HCT116 (cell line): ENCODE measurements at regions not wholly inside any gene's neighbourhood (a gene's known extent, or its start where the extent isn't known, plus 50 kb on each side); places are given as distances from the start of the nearest gene placed in this dataset.

ENCODE experiments used
- ATAC-seq: fragments of 200-7000 bp; cut with Tn5 transposase; 2 replicates; pipeline ENCODE4 v1.9.1; 2020; ENCODE audit warnings: mild to moderate bottlenecking, moderate library complexity
- BruUV-seq: library from RNA; stranded (reverse); fragments of 400-500 nt; replicated peaks from 2 replicates; lab custom pipeline; 2021; lab: Mats Ljungman, UMichigan
- CTCF ChIA-PET: fragments of 300-600 bp; sonication (Branson Sonifier 250); formaldehyde crosslinking; loops from one replicate; lab custom pipeline; 2021; ENCODE audit warnings: antibody characterized with exemption; lab: Charles Lee
- POLR2A ChIA-PET: fragments of 300-600, 350-600 bp; sonication (Branson Sonifier 250); formaldehyde crosslinking; loops from one replicate; lab custom pipeline; 2021; ENCODE audit warnings: antibody characterized with exemption; lab: Charles Lee
- RAD21 ChIA-PET, 2 experiments: fragments of 300-600 bp; sonication (Branson Sonifier 250); formaldehyde crosslinking; loops; one replicate each; lab custom pipeline; 2023; ENCODE audit warnings: low total read pairs in 2 of 2; ENCODE audit not compliant: uncharacterized antibody in 2 of 2, unreplicated experiment in 2 of 2, low non-redundant PET in 1 of 2; lab: Charles Lee
- DNase-seq: peaks from one replicate; pipeline ENCODE4 v3.0.0-alpha.2; 2010; ENCODE audit warnings: low read depth, low spot score
- H2AFZ ChIP-seq: fragments of 200-600 bp; shearing (Covaris generic), sonication (generic); 2 replicates; pipeline ENCODE4 v1.6.1; 2017; ENCODE audit warnings: low read depth, mixed run types, mixed read lengths, antibody characterized with exemption, low read length; ENCODE audit not compliant: poor library complexity, severe bottlenecking
- H3K27ac ChIP-seq: 2 replicates; pipeline ENCODE4 v1.5.1; 2012; ENCODE audit warnings: low read depth, low read length
- H3K27me3 ChIP-seq: fragments of 200-600 bp; sonication (generic); 2 replicates; pipeline ENCODE4 v1.6.1; 2016; ENCODE audit warnings: mixed run types, low read length, mixed read lengths; ENCODE audit not compliant: insufficient read depth
- H3K36me3 ChIP-seq, 2 experiments: fragments of 200-500 bp in 1 of 2; fragments of 200-600 bp in 1 of 2; sonication (Bioruptor generic) in 1 of 2; sonication (generic) in 1 of 2; 2 replicates each; pipeline versions ENCODE4 v1.5.1 to v1.6.1; 2014 to 2016; ENCODE audit warnings: low read length in 2 of 2, inconsistent platforms in 1 of 2, mixed read lengths in 1 of 2, mixed run types in 1 of 2; ENCODE audit not compliant: insufficient read depth in 2 of 2, control insufficient read depth in 1 of 2
- H3K4me1 ChIP-seq, 2 experiments: fragments of 200-600 bp in 1 of 2; sonication (generic) in 1 of 2; 2 replicates each; pipeline versions ENCODE4 v1.5.1 to v1.6.1; 2012 to 2017; ENCODE audit warnings: low read length in 2 of 2, inconsistent platforms in 1 of 2, mild to moderate bottlenecking in 1 of 2, mixed read lengths in 1 of 2, mixed run types in 1 of 2, moderate library complexity in 1 of 2; ENCODE audit not compliant: insufficient read depth in 2 of 2, control insufficient read depth in 1 of 2
- H3K4me2 ChIP-seq: fragments of 200-600 bp; sonication (generic); 2 replicates; pipeline ENCODE4 v1.6.1; 2017; ENCODE audit warnings: mixed run types, low read length, mixed read lengths
- H3K4me3 ChIP-seq, 2 experiments: fragments of 200-600 bp in 1 of 2; sonication (generic) in 1 of 2; replicated peaks in 1 of 2; 2 replicates each; pipeline ENCODE4 v1.5.1; 2011 to 2016; ENCODE audit warnings: low read length in 2 of 2, control low read depth in 1 of 2, low read depth in 1 of 2, mild to moderate bottlenecking in 1 of 2, mixed read lengths in 1 of 2, mixed run types in 1 of 2
- H3K79me2 ChIP-seq: fragments of 200-600 bp; sonication (generic); 2 replicates; pipeline ENCODE4 v1.6.1; 2017; ENCODE audit warnings: mild to moderate bottlenecking, mixed run types, low read length, moderate library complexity, mixed read lengths; ENCODE audit not compliant: insufficient read depth
- H3K9ac ChIP-seq: fragments of 200-600 bp; sonication (generic); 2 replicates; pipeline ENCODE4 v1.6.1; 2016; ENCODE audit warnings: low read length, mixed read lengths
- H3K9me2 ChIP-seq: fragments of 200-600 bp; sonication (generic), shearing (Covaris generic); 2 replicates; pipeline ENCODE4 v1.6.1; 2017; ENCODE audit warnings: mixed run types, mild to moderate bottlenecking, moderate library complexity; ENCODE audit not compliant: insufficient read depth
- H3K9me3 ChIP-seq, 2 experiments: fragments of 200-500 bp in 1 of 2; fragments of 200-600 bp in 1 of 2; sonication (Bioruptor generic) in 1 of 2; sonication (generic) in 1 of 2; 2 replicates each; pipeline ENCODE4 v1.6.1; 2014 to 2017; ENCODE audit warnings: low read length in 2 of 2, mixed read lengths in 2 of 2, inconsistent platforms in 1 of 2, low read depth in 1 of 2, mild to moderate bottlenecking in 1 of 2, mixed run types in 1 of 2, moderate library complexity in 1 of 2; ENCODE audit not compliant: control insufficient read depth in 1 of 2, insufficient read depth in 1 of 2
- H4K20me1 ChIP-seq: fragments of 200-600 bp; sonication (generic), shearing (Covaris generic); 2 replicates; pipeline ENCODE4 v1.6.1; 2017; ENCODE audit warnings: mixed run types, mild to moderate bottlenecking, moderate library complexity; ENCODE audit not compliant: insufficient read depth
- ATF3 ChIP-seq: IDR thresholded peaks from 2 replicates; pipeline ENCODE4 v1.6.1; 2012
- CBX3 ChIP-seq: IDR thresholded peaks from 2 replicates; pipeline ENCODE4 v1.6.1; 2012; ENCODE audit warnings: low read depth
- CEBPB ChIP-seq: IDR thresholded peaks from 2 replicates; pipeline ENCODE4 v1.6.1; 2012; ENCODE audit warnings: low read depth
- EGR1 ChIP-seq: IDR thresholded peaks from 2 replicates; pipeline ENCODE4 v1.6.1; 2012; ENCODE audit warnings: low read depth
- EZH2 ChIP-seq: fragments of 200-600 bp; sonication (generic); IDR thresholded peaks from 2 replicates; pipeline ENCODE4 v1.6.1; 2017; ENCODE audit warnings: antibody characterized with exemption, mixed run types
- EZH2phosphoT487 ChIP-seq: fragments of 200-600 bp; IDR thresholded peaks from 2 replicates; pipeline ENCODE4 v1.6.1; 2018; ENCODE audit warnings: antibody characterized with exemption, borderline replicate concordance
- JUND ChIP-seq: IDR thresholded peaks from 2 replicates; pipeline ENCODE4 v1.6.1; 2012
- MAX ChIP-seq: IDR thresholded peaks from 2 replicates; pipeline ENCODE4 v1.6.1; 2012
- POLR2A ChIP-seq: IDR thresholded peaks from 2 replicates; pipeline ENCODE4 v1.7.0; 2011; ENCODE audit warnings: borderline replicate concordance; ENCODE audit not compliant: insufficient read depth, insufficient read length; ENCODE audit errors: extremely low read depth
- RAD21 ChIP-seq: IDR thresholded peaks from 2 replicates; pipeline ENCODE4 v1.6.1; 2012; ENCODE audit warnings: low read depth, mild to moderate bottlenecking
- SIN3A ChIP-seq: IDR thresholded peaks from 2 replicates; pipeline ENCODE4 v1.6.1; 2012; ENCODE audit warnings: low read depth
- SP1 ChIP-seq: IDR thresholded peaks from 2 replicates; pipeline ENCODE4 v1.6.1; 2012; ENCODE audit warnings: low read depth
- SRF ChIP-seq: IDR thresholded peaks from 2 replicates; pipeline ENCODE4 v1.6.1; 2012; ENCODE audit warnings: low read depth
- TCF7L2 ChIP-seq: IDR thresholded peaks from 2 replicates; pipeline ENCODE4 v1.7.0; 2011; ENCODE audit warnings: borderline replicate concordance, inconsistent platforms; ENCODE audit not compliant: insufficient read depth, insufficient read length; ENCODE audit errors: extremely low read depth
- ZBTB33 ChIP-seq: IDR thresholded peaks from 2 replicates; pipeline ENCODE4 v1.6.1; 2011; ENCODE audit warnings: mild to moderate bottlenecking, low read length, moderate library complexity; ENCODE audit not compliant: insufficient replicate concordance; ENCODE audit errors: extremely low read depth
- intact Hi-C: fragments of 100-400 bp; cut with micrococcal nuclease; formaldehyde crosslinking; loops from 2 replicates; pipeline ENCODE4 v1.10.0; 2022
- TF ChIP-seq, protein P1 (sequence below), 3 experiments: fragments of 200-600 bp in 1 of 3; sonication (generic) in 1 of 3; IDR thresholded peaks in 2 of 3; conservative IDR thresholded peaks in 1 of 3; 2 replicates each; pipeline ENCODE4 v1.5.1; 2012 to 2017; ENCODE audit warnings: low read depth in 2 of 3, low read length in 2 of 3, antibody characterized with exemption in 1 of 3, borderline replicate concordance in 1 of 3, control low read depth in 1 of 3, mild to moderate bottlenecking in 1 of 3, mixed read lengths in 1 of 3, mixed run types in 1 of 3, moderate library complexity in 1 of 3; ENCODE audit not compliant: insufficient read depth in 1 of 3

- TF ChIP-seq, protein P1, sequence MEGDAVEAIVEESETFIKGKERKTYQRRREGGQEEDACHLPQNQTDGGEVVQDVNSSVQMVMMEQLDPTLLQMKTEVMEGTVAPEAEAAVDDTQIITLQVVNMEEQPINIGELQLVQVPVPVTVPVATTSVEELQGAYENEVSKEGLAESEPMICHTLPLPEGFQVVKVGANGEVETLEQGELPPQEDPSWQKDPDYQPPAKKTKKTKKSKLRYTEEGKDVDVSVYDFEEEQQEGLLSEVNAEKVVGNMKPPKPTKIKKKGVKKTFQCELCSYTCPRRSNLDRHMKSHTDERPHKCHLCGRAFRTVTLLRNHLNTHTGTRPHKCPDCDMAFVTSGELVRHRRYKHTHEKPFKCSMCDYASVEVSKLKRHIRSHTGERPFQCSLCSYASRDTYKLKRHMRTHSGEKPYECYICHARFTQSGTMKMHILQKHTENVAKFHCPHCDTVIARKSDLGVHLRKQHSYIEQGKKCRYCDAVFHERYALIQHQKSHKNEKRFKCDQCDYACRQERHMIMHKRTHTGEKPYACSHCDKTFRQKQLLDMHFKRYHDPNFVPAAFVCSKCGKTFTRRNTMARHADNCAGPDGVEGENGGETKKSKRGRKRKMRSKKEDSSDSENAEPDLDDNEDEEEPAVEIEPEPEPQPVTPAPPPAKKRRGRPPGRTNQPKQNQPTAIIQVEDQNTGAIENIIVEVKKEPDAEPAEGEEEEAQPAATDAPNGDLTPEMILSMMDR (IDR thresholded peaks at IDR 0.05 in 2 of 3, conservative IDR thresholded peaks at IDR 0.05 in 1 of 3; ENCODE audit: borderline replicate concordance in 1 of 3, insufficient read depth in 1 of 3, low read depth in 2 of 3, low read length in 2 of 3), result no peak
Measured at GRCh38 chr1:217181756-217182155, 449.1 kb downstream of the GPATCH2 start (continued).

DNA sequence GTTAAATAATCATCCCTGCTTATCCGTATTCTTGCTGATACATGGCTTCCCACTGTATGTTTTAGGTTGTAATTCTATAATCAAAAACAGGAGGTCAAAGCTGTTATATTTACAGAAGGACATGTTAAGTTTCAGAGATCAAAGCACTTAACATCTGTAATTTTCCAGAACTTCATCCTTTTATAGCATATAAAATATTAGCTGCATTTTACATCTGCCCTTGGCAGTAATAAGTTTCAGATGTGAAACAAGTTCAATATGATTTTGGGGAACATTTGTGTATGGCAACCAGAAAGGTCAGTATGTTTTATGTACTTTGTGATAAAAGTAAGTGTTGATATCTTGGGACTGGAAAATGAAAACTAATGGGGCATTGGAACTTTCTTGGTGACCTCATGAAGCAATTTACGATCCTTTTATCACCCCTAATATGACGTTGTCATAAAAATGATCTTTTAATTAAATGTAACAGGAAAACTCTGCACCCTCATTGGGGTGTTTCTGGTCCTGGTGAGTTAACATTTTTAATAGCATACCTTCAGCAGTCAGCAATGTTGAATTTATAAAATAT, 449.6 kb downstream of the GPATCH2 start:
- Histone ChIP-seq H3K9me3 (no peaks in the 10 kb centered on the region), H3K9me2 (no peaks in the 10 kb centered on the region), H3K4me3 (no peak overlapping the region)
- RAD21 ChIA-PET, result no interaction called here
- intact Hi-C loops, result no loop called here
- TF ChIP-seq JUND (no peak), CEBPB (no peak), ZBTB33 (no peak), TCF7L2 (no peak), CBX3 (no peak), POLR2A (no peak), EZH2 (no peak), EZH2phosphoT487 (no peak), EGR1 (no peak), MAX (no peak), ATF3 (no peak), RAD21 (no peak), SP1 (no peak), SIN3A (no peak), SRF (no peak)
- TF ChIP-seq, protein P1 (IDR thresholded peaks at IDR 0.05 in 2 of 3, conservative IDR thresholded peaks at IDR 0.05 in 1 of 3; ENCODE audit: borderline replicate concordance in 1 of 3, insufficient read depth in 1 of 3, low read depth in 2 of 3, low read length in 2 of 3), result no peak
- TF ChIP-seq, all 23 proteins: peak for 0
- DNase-seq, result no peak
- ChIA-PET CTCF (no interaction called here), POLR2A (no interaction called here)
- no TSS peak for BruUV-seq
- H3K4me1 ChIP-seq, result no peaks in the 10 kb centered on the region
- no peaks in the 10 kb centered on the region for H3K27me3 ChIP-seq
- ATAC-seq, result no peak
- no peaks in the 10 kb centered on the region for H3K36me3 ChIP-seq
- H3K27ac ChIP-seq, result no peak overlapping the region
- H3K79me2 ChIP-seq, result no peaks in the 10 kb centered on the region
- H4K20me1 ChIP-seq, result no peaks in the 10 kb centered on the region
- no peak overlapping the region for H3K9ac ChIP-seq
- H2AFZ ChIP-seq, result no peak overlapping the region
- H3K4me2 ChIP-seq, result no peak overlapping the region
